NK-92 (cell line): ENCODE measurements at regions not wholly inside any gene's neighbourhood (a gene's known extent, or its start where the extent isn't known, plus 50 kb on each side); places are given as distances from the start of the nearest gene placed in this dataset.
"Not testable (repeated sequence)": the region's sequence is repeated elsewhere in the genome, so short reads cannot be mapped to it uniquely, and the experiment has no call there.

Source experiments
- DNase-seq: peaks from one replicate; lab custom pipeline; 2025; ENCODE audit not compliant: unreplicated experiment; lab: John Stamatoyannopoulos, UW

- no peak for DNase-seq
Observed at GRCh38 chr12:75630091-75630490, 118.7 kb upstream of the KRR1 start.

GRCh38 chr12:75628916-75629315 lies 117.5 kb upstream of the KRR1 start:
- no peak for DNase-seq

- no peak for DNase-seq
Observed at GRCh38 chr12:75628511-75628910, 117.1 kb upstream of the KRR1 start.

- no peak for DNase-seq
Observed at GRCh38 chr12:75623631-75624154, 112.3 kb upstream of the KRR1 start.

GRCh38 chr12:75622492-75622891 lies 111.1 kb upstream of the KRR1 start:
- no peak for DNase-seq

- DNase-seq = not testable (repeated sequence)
Observed at GRCh38 chr12:75614396-75614795, 103.0 kb upstream of the KRR1 start.

- DNase-seq = no peak
Observed at GRCh38 chr12:75613981-75614380, 102.6 kb upstream of the KRR1 start.

GRCh38 chr12:75611041-75611440 lies 99.6 kb upstream of the KRR1 start:
- no peak for DNase-seq

GRCh38 chr12:75606956-75607355 lies 95.5 kb upstream of the KRR1 start:
- no peak for DNase-seq

- DNase-seq = no peak
Observed at GRCh38 chr12:75606151-75606550, 94.7 kb upstream of the KRR1 start.

GRCh38 chr12:75603475-75603874 lies 92.1 kb upstream of the KRR1 start:
- DNase-seq = no peak

GRCh38 chr12:75602106-75602505 lies 90.7 kb upstream of the KRR1 start:
- DNase-seq = no peak

- DNase-seq = no peak
Observed at GRCh38 chr12:75600146-75600545, 88.7 kb upstream of the KRR1 start.

GRCh38 chr12:75599061-75599460 lies 87.7 kb upstream of the KRR1 start:
- no peak for DNase-seq

GRCh38 chr12:75596406-75596805 lies 85.0 kb upstream of the KRR1 start:
- DNase-seq = no peak

- no peak for DNase-seq
Observed at GRCh38 chr12:75592638-75593335, 81.4 kb upstream of the KRR1 start.

- DNase-seq = no peak
Observed at GRCh38 chr12:75592086-75592485, 80.7 kb upstream of the KRR1 start.

GRCh38 chr12:75591628-75592027 lies 80.2 kb upstream of the KRR1 start:
- no peak for DNase-seq

- DNase-seq = no peak
Observed at GRCh38 chr12:75589801-75590200, 78.4 kb upstream of the KRR1 start.

GRCh38 chr12:75587340-75588106 lies 76.1 kb upstream of the KRR1 start:
- DNase-seq = no peak

GRCh38 chr12:75585330-75585729 lies 73.9 kb upstream of the KRR1 start:
- DNase-seq = no peak

- DNase-seq = no peak
Observed at GRCh38 chr12:75583355-75583754, 71.9 kb upstream of the KRR1 start.
